ENCODE measurements at regions not wholly inside any gene's neighbourhood (a gene's known extent, or its start where the extent isn't known, plus 50 kb on each side); places are given as distances from the start of the nearest gene placed in this dataset.

GRCh38 chr5:159826351-159827214, 89.7 kb upstream of the ADRA1B start:
- FAIRE-seq, result no peak

- FAIRE-seq, result no peak
Measured at GRCh38 chr5:159827861-159828260, 88.4 kb upstream of the ADRA1B start.

GRCh38 chr5:159832073-159832472, 84.2 kb upstream of the ADRA1B start:
- FAIRE-seq, result no peak

DNA sequence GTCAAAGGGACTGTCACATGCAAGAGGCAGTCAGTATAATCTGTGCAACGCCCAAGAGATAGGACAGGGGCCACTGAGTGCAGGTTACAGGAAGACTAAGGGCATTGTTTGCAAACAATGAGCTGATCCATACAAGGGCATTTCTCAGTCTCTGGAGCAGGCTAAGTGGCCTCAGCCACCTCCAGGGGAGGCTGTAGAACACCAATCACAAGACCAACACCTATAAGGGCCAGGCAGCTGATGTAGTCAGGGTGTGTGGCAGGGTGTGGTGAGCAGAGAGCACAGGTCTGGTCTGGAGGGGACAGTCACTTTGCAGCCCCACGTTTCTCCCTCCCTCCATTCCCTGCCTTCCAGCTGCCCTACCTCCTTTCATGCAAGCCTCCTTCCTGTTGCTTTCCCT, 83.2 kb upstream of the ADRA1B start:
- FAIRE-seq, result no peak

- no peak for FAIRE-seq
Measured at GRCh38 chr5:159833846-159834245, 82.4 kb upstream of the ADRA1B start.

DNA sequence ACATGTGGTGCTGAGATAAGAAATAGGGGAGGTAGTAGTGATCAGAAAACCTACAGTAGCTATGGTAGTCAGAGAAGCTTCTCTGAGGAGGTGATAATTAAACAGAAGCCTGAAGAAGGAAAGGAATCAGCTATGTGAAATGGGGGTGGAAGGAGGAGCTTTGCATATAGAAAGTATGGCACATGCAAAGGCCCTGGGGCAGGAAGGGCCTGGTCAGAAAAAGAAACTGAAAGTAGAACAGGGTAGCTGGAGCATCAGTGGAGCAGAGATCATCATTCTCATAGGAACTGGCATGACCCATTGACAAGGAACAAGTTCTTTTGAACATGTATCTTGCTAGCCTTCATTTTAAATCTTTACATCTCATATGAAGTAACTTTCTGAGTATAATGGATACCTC, 80.7 kb upstream of the ADRA1B start:
- no peak for FAIRE-seq

GRCh38 chr5:159836691-159837090, 79.6 kb upstream of the ADRA1B start:
- no peak for FAIRE-seq

DNA sequence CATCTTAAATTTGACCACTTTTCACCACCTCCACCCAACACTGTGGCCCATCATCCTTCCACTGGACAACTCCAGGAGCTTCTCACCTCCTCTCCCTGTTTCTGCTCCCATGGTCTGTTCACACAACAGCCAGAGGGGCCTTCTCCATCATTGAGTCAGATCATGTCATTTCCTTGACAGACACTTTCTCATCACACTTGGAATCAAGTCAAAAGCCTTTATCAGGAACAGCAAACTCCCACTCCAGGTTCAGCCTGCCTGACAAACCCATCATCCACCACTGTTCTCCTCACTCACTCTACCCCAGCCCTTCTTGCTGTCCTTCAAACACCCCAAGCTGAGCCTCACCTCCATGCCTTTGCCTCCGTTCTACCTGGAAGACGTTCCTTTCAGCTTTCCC, 78.4 kb upstream of the ADRA1B start:
- no peak for FAIRE-seq

DNA sequence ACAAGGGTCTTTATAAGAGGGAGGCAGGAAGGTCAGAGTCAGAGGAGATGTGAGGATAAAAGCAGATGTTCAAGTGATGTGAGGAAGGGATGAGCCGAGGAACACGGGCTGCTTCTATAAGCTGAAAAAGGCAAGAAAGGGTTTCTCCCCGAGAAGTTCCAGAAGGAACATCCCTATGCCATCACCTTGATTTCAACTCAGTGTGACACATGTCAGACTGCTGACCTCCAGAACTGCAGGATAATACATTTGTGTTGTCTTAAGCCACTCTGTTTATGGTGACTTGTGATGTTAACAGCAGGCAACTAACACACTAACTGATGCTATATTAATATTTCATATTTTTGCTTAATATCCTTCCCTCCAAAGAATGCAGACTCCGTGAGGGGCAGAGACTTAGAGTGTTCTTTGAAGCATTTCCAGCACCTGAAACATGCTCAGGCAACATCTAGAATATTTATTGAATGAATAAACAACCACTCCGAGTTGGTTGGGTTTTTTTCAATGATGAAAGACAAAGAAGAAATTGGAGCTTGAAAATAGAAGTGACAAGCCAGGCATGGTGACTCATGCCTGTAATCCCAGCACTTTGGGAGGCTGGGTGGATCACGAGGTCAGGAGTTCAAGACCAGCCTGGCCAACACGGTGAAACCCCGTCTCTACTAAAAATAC, 77.6 kb upstream of the ADRA1B start:
- FAIRE-seq, result no peak

DNA sequence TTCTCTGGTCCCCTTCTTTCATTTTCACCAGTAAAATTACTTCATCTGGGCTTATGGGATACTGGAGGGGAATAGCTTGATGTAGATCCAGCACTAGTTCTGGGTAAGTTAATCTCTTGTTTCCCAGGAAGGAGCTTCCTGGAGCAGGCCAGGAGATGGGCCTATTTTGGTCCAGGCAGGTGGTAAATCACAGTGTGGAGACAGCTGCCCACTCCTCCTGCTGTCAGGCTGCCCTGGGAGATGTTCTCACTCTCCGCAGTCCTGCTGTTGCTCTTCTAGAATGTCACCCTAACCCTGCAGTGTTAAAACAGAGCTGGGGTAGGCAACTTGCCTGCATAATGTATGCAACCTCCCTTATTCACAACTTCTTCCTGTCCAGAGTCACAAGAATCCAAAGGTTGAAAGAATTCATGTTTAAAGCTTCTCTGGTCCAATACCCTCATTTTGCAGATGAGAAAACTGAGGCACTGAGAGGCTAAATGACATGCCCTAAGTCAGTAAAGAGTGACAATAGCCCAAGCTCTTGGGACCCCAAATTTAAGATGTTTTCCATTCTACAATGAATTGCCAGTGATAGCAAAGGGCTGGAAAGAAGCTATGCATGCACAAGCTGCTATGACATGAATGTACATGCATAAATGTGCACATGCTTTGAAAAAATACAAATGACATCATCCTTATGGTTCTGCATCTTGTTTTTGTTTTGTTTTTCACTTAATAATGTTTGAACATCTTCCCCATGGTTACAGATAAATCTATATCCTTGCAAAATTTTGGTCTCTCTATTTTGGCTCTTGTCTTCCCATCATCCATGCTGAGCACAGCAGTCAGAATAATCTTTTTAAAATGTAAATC, 71.8 kb upstream of the ADRA1B start:
- no peak for FAIRE-seq

DNA sequence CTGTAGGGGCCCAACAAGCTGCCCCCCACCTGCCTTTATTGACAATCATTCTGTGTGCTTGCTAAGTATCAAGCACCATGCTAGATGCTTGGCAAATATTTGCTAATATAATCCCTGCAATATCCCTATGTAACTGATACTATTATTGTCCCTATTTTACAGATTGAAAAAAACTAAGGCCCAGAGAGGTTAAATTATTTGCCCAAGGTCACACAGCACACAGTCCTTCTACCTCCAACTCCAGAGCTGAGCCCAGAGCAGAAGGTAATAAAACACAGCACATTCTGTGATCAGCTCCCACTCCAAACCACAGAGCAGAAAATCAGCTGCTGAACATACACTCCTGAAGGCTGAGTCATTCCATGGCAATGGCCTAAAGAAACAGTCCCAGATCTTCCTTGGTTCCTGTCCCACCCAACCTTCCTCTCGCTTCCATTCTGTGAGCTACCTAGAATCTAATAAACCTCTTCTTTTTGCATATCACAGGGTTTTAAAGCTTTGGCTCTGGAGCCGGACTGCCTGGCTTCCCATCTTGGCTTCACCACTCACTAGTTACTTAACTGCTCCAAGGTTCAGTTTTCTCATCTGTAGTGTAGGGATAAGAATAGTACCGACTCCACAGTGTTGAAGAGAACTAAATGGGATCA, 66.7 kb upstream of the ADRA1B start:
- no peak for FAIRE-seq

GRCh38 chr5:159850160-159850559, 66.1 kb upstream of the ADRA1B start:
- FAIRE-seq, result no peak

- FAIRE-seq, result no peak
Measured at GRCh38 chr5:159851053-159851452, 65.2 kb upstream of the ADRA1B start.

DNA sequence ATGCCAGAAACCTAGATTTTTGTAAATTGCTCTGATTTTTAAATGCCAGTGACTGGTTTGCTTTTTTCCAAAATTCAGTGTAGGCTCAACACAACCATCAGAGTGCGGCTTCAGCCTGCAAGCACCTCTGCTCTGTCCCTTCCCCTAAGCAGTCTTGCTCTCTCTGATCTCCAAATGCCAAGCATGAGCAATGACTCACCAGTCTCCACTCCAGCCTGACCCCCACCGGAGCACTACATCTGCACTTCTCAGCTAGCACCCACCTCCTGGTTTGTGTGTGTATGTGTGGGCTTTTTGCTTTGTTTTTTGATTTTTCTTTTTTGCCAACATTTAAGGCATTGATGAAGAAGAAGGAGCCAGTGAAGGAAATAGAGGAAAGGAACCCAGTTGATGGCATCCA, 61.4 kb upstream of the ADRA1B start:
- FAIRE-seq, result no peak

DNA sequence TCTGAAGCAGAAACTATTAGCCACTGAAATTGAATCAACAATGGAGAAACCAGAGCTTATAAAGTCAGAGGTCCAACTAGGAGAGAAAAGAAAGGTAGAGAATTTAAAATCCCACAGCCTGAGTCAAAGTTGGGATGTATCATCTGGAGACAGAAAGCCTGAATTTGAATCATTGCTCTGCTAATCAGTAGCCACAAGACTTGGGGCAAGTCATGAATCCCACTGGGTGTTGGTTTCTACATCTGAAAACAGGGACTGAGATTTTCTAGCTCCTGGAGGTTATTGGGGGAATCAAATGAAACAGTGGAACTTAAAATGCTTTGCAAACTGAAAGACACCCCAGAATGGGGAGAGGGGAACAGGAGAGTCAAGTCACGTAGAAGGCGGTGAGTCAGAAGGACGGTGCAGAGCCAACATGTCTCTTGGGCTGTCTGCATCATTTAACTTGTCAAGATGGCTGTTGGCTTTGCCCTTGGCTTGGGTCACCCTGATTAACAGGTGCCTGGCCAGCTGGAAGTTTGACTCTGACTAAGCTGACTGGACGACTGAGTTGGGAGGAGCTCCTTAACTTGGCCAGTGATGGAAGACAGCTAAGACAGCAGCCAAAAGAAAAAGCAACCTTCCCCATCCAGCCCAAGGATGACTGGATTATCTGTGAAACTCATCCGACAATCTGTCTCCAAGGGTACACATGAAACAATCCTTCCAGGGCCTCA, 60.6 kb upstream of the ADRA1B start:
- FAIRE-seq, result no peak

- FAIRE-seq, result no peak
Measured at GRCh38 chr5:159858871-159859270, 57.4 kb upstream of the ADRA1B start.

GRCh38 chr5:159861086-159861485, 55.2 kb upstream of the ADRA1B start:
- FAIRE-seq, result no peak

- no peak for FAIRE-seq
Measured at GRCh38 chr5:159864885-159865691, 51.2 kb upstream of the ADRA1B start.

GRCh38 chr5:159866093-159866492, 50.2 kb upstream of the ADRA1B start:
- FAIRE-seq, result no peak

Data from islet of Langerhans (tissue), 1 donor.